ENCODE measurements at regions not wholly inside any gene's neighbourhood (a gene's known extent, or its start where the extent isn't known, plus 50 kb on each side); places are given as distances from the start of the nearest gene placed in this dataset.

DNA sequence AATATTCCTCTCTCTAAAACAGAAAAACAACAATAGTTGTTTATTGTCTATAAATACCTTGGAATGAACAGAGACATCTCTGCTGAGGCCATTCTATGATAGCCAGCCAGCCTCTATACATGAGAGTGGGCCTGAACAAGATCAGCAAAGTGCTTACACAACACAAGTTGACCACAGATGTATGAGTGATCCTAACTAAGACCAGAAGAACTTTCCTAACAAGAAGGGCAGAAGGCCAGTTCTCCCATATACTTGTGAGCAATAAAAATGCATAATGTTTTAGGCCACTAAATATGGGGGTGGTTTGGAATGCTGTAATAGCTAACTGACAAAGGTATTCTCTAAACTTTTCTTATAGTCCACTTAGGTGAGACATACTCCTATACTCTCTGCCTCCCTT lies 345.7 kb downstream of the SPATA31D1 start:
- Histone ChIP-seq H3K27me3 (ENCODE audit: insufficient read depth, low read length) (no peaks in the 10 kb centered on the region), H4K91ac (ENCODE audit: insufficient read length, low read depth, low read length) (no peak overlapping the region), H3K4ac (ENCODE audit: low read depth, low read length) (no peak overlapping the region), H2BK15ac (ENCODE audit: low read depth, low read length) (no peak overlapping the region), H3K4me2 (ENCODE audit: insufficient read depth, insufficient read length, low read length) (no peak overlapping the region), H2AK5ac (ENCODE audit: insufficient read length, low read length) (no peak overlapping the region), H3T11ph (ENCODE audit: low read length) (no peak overlapping the region), H3K9ac (ENCODE audit: extremely low read depth, insufficient read length, low read length) (no peak overlapping the region), H2BK5ac (ENCODE audit: insufficient read length, low read length) (no peak overlapping the region), H3K4me1 (ENCODE audit: insufficient read depth, low read length) (no peaks in the 10 kb centered on the region), H2AFZ (ENCODE audit: low read length) (no peak overlapping the region), H2BK20ac (ENCODE audit: low read depth, low read length, poor library complexity, severe bottlenecking) (no peak overlapping the region), H3K79me1 (ENCODE audit: insufficient read depth, low read depth, low read length, poor library complexity, severe bottlenecking) (no peaks in the 10 kb centered on the region), H4K8ac (replicated peaks; ENCODE audit: insufficient read length, low read depth, low read length) (no peak overlapping the region), H3K23me2 (ENCODE audit: insufficient read length, low read depth, low read length, poor library complexity, severe bottlenecking) (no peaks in the 10 kb centered on the region), H4K20me1 (ENCODE audit: control insufficient read depth, insufficient read depth, insufficient read length) (no peaks in the 10 kb centered on the region), H3K56ac (ENCODE audit: insufficient read length, low read depth, low read length) (no peak overlapping the region), H2BK120ac (ENCODE audit: low read depth, low read length, poor library complexity, severe bottlenecking) (no peak overlapping the region), H3K23ac (ENCODE audit: insufficient read length, low read depth, low read length) (no peak overlapping the region), H3K18ac (ENCODE audit: insufficient read length, low read depth, low read length) (no peak overlapping the region), H3K79me2 (ENCODE audit: insufficient read depth, low read length) (no peaks in the 10 kb centered on the region), H2BK12ac (ENCODE audit: insufficient read length, low read depth, low read length) (no peak overlapping the region), H3K27ac (ENCODE audit: insufficient read length, low read depth, low read length) (no peak overlapping the region), H3K9me3 (ENCODE audit: control insufficient read depth, low read depth, low read length) (no peaks in the 10 kb centered on the region), H3K14ac (ENCODE audit: insufficient read depth, low read length) (no peak overlapping the region), H4K5ac (ENCODE audit: insufficient read length, low read depth, low read length) (no peak overlapping the region)
- Mint-ChIP-seq H3K9me3 (no peaks in the 10 kb centered on the region), H3K27ac (no peak overlapping the region), H3K4me3 (no peak overlapping the region), H3K36me3 (ENCODE audit: insufficient read depth in 1 of 3, low read depth in 3 of 3) (no peaks in the 10 kb centered on the region), H3K4me1 (peaks cover 0 to 2% of the 10 kb centered on the region in 2 experiments; a peak in 2 of 4 replicates), H3K27me3 (ENCODE audit: low read depth) (no peaks in the 10 kb centered on the region)
- no peak for TF ChIP-seq CTCF (conservative IDR thresholded peaks at IDR 0.05)
- no peak for DNase-seq
